Chondrocyte (in vitro differentiated cells): ENCODE measurements at regions not wholly inside any gene's neighbourhood (a gene's known extent, or its start where the extent isn't known, plus 50 kb on each side); places are given as distances from the start of the nearest gene placed in this dataset.

ENCODE experiments used
- DNase-seq: peaks from one replicate; pipeline ENCODE4 v3.0.0; 2021; ENCODE audit warnings: mixed read lengths, low spot score
- H3K27ac Mint-ChIP-seq: one replicate; pipeline ENCODE4 v1.8.0; 2021; ENCODE audit warnings: mild to moderate bottlenecking, moderate library complexity, mixed read lengths; ENCODE audit not compliant: unreplicated experiment
- H3K27me3 Mint-ChIP-seq: 2 replicates; pipeline ENCODE4 v1.8.0; 2021; ENCODE audit warnings: low read depth, mixed read lengths
- H3K36me3 Mint-ChIP-seq: 2 replicates; pipeline ENCODE4 v1.8.0; 2021; ENCODE audit warnings: low read depth, mixed read lengths
- H3K4me1 Mint-ChIP-seq: 2 replicates; pipeline ENCODE4 v1.8.0; 2021; ENCODE audit warnings: low read depth, mild to moderate bottlenecking, mixed read lengths
- H3K4me3 Mint-ChIP-seq: one replicate; pipeline ENCODE4 v1.8.0; 2021; ENCODE audit warnings: mild to moderate bottlenecking, moderate library complexity, mixed read lengths; ENCODE audit not compliant: unreplicated experiment
- H3K9me3 Mint-ChIP-seq: 2 replicates; pipeline ENCODE4 v1.8.0; 2021; ENCODE audit warnings: low read depth, mixed read lengths
- TF ChIP-seq, protein P1 (sequence below): fragments of 200-600 bp; sonication (generic); IDR thresholded peaks from 2 replicates; pipeline ENCODE4 v1.5.0; 2021; ENCODE audit warnings: antibody characterized with exemption, mild to moderate bottlenecking, moderate library complexity

- no peak overlapping the region for H3K4me3 Mint-ChIP-seq
- no peak overlapping the region for H3K27ac Mint-ChIP-seq
- no peaks in the 10 kb centered on the region for H3K36me3 Mint-ChIP-seq
- H3K27me3 Mint-ChIP-seq = peaks cover 4% of the 10 kb centered on the region
- H3K4me1 Mint-ChIP-seq = peaks cover 13% of the 10 kb centered on the region
- TF ChIP-seq, protein P1, sequence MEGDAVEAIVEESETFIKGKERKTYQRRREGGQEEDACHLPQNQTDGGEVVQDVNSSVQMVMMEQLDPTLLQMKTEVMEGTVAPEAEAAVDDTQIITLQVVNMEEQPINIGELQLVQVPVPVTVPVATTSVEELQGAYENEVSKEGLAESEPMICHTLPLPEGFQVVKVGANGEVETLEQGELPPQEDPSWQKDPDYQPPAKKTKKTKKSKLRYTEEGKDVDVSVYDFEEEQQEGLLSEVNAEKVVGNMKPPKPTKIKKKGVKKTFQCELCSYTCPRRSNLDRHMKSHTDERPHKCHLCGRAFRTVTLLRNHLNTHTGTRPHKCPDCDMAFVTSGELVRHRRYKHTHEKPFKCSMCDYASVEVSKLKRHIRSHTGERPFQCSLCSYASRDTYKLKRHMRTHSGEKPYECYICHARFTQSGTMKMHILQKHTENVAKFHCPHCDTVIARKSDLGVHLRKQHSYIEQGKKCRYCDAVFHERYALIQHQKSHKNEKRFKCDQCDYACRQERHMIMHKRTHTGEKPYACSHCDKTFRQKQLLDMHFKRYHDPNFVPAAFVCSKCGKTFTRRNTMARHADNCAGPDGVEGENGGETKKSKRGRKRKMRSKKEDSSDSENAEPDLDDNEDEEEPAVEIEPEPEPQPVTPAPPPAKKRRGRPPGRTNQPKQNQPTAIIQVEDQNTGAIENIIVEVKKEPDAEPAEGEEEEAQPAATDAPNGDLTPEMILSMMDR = no peak
- H3K9me3 Mint-ChIP-seq = no peaks in the 10 kb centered on the region
- no peak for DNase-seq
These were observed 88.8 kb upstream of the BARX2 start for GRCh38 chr11:129286813-129287212.

DNA sequence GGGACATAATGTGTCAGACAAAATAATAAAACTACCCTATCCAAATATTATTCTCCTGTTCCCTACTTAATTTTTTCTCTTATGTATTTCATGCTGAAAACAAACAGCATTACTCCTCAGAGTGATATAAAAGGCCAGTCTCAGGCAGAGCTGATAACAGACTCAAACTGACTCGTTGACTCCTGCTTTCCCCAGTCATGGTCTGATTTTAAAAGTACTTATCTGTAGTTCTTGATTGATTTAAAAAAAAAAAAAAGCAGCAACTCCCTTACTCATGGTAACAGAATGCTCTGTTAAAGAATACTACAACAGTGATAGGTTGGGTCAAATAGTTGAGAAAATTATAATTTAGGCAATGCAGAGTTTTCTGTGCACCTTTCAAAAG lies 90.3 kb upstream of the BARX2 start:
- no peak for DNase-seq
- no peaks in the 10 kb centered on the region for H3K9me3 Mint-ChIP-seq
- H3K4me1 Mint-ChIP-seq = peaks cover 14% of the 10 kb centered on the region
- H3K27ac Mint-ChIP-seq = no peak overlapping the region
- TF ChIP-seq, protein P1 = no peak
- no peaks in the 10 kb centered on the region for H3K27me3 Mint-ChIP-seq
- H3K36me3 Mint-ChIP-seq = no peaks in the 10 kb centered on the region
- no peak overlapping the region for H3K4me3 Mint-ChIP-seq

DNA sequence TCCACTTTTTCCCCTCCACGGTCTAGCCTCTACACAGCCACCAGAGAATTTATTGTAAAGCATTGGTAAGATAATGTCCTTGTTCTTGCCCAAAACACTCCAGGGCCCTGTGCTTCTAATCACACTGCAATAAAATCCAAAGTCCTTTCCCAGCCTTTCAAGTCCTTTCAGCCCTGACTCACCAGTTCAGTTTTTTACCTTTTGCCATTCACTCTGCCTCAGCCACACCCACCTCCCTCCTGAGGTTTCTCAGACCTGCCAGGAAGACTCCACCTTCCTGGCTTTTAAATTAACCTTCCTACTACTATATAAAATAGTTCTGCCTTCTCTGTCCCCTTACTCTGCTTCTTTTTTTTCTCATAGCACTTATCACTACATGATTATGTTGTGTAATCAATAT lies 91.0 kb upstream of the ARHGAP32 start:
- no peak overlapping the region for H3K4me3 Mint-ChIP-seq
- no peaks in the 10 kb centered on the region for H3K9me3 Mint-ChIP-seq
- H3K36me3 Mint-ChIP-seq = no peaks in the 10 kb centered on the region
- H3K4me1 Mint-ChIP-seq = peaks cover 22% of the 10 kb centered on the region
- TF ChIP-seq, protein P1 = no peak
- H3K27ac Mint-ChIP-seq = no peak overlapping the region
- no peaks in the 10 kb centered on the region for H3K27me3 Mint-ChIP-seq
- DNase-seq = no peak

- no peak for DNase-seq
- H3K9me3 Mint-ChIP-seq = no peaks in the 10 kb centered on the region
- H3K36me3 Mint-ChIP-seq = no peaks in the 10 kb centered on the region
- no peak overlapping the region for H3K27ac Mint-ChIP-seq
- TF ChIP-seq, protein P1 = no peak
- H3K4me1 Mint-ChIP-seq = peaks cover 23% of the 10 kb centered on the region
- no peak overlapping the region for H3K4me3 Mint-ChIP-seq
- H3K27me3 Mint-ChIP-seq = no peaks in the 10 kb centered on the region
These were observed 90.5 kb upstream of the ARHGAP32 start for GRCh38 chr11:129282634-129283033.

DNA sequence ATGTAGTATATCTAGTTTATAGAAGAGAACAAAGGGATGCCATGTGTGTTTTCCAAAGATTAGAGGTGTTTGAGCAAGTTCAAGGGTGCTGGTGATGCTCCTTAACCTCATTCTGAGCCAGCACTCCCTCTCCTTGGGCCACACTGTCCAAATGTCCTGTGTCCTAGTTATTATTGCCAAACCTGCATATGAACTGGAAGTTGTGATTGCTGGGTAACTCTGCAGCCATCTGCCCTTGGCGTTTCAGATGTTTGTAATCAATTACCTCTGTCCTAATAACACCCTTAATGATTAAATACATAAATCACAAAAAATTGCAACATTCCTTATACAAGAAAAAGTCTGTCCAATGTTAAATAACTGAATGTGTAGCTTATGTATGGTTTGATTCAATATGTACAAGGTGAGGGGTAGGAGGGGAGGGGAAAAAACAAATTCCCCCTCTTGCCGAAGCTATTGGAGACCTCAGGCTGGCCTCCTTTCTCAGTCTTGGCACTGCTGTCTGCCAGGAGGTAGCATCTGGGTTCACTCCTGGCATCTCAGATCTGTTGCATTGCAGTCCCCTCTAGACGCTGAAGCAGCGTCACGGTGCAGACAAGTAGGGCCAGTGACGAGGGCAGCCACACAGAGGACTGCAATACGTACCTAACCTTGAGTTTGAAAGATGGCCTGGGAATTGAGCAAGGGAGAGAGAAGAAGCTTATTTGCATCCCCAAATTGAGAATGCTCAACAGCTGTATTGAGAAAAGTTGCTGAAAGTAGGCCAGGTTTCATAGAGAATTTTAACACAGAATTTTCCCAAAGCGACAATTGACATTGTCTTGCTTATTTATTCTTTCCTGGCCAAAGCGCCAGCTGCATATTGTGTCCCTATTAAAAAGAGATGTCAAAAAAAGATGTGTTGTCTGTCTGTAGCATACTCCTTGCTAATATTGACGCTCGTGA lies 89.6 kb upstream of the ARHGAP32 start:
- DNase-seq = no peak
- no peaks in the 10 kb centered on the region for H3K9me3 Mint-ChIP-seq
- no peaks in the 10 kb centered on the region for H3K27me3 Mint-ChIP-seq
- peaks cover 30% of the 10 kb centered on the region for H3K4me1 Mint-ChIP-seq
- H3K4me3 Mint-ChIP-seq = no peak overlapping the region
- TF ChIP-seq, protein P1 = no peak
- no peak overlapping the region for H3K27ac Mint-ChIP-seq
- no peaks in the 10 kb centered on the region for H3K36me3 Mint-ChIP-seq
